ENCODE measurements at regions not wholly inside any gene's neighbourhood (a gene's known extent, or its start where the extent isn't known, plus 50 kb on each side); places are given as distances from the start of the nearest gene placed in this dataset.

- TF ChIP-seq CTCF (IDR thresholded peaks at IDR 0.05) = no peak
- no peak for TF ChIP-seq POLR2A (IDR thresholded peaks at IDR 0.05)
These were observed 323.7 kb downstream of the RPS24 start for GRCh38 chr10:78357141-78358063.

Data from testis (tissue), 2 donors.